Medulla oblongata (tissue), 1 donor: ENCODE measurements at regions not wholly inside any gene's neighbourhood (a gene's known extent, or its start where the extent isn't known, plus 50 kb on each side); places are given as distances from the start of the nearest gene placed in this dataset.

Experiments
- DNase-seq: peaks from one replicate; pipeline ENCODE4 v3.0.0-alpha.2; 2015; ENCODE audit errors: extremely low spot score

- DNase-seq, result no peak
Observed at GRCh38 chr1:62981434-62981833, 197.5 kb downstream of the ATG4C start.

- no peak for DNase-seq
Observed at GRCh38 chr1:62988867-62989266, 204.9 kb downstream of the ATG4C start.

GRCh38 chr1:62989497-62989896 is 205.6 kb downstream of the ATG4C start:
- DNase-seq, result peak; percentile 45

GRCh38 chr1:62991152-62991551 is 207.2 kb downstream of the ATG4C start:
- no peak for DNase-seq

- DNase-seq, result no peak
Observed at GRCh38 chr1:62993844-62994243, 209.9 kb downstream of the ATG4C start.

GRCh38 chr1:62995173-62995572 is 211.2 kb downstream of the ATG4C start:
- DNase-seq, result no peak

- no peak for DNase-seq
Observed at GRCh38 chr1:62997884-62998283, 214.0 kb downstream of the ATG4C start.

- DNase-seq, result no peak
Observed at GRCh38 chr1:62998845-62999649, 215.1 kb downstream of the ATG4C start.

- no peak for DNase-seq
Observed at GRCh38 chr1:63000508-63000907, 216.6 kb downstream of the ATG4C start.

GRCh38 chr1:63004868-63005267 is 220.9 kb downstream of the ATG4C start:
- DNase-seq, result peak; percentile 48

- no peak for DNase-seq
Observed at GRCh38 chr1:63005812-63006211, 221.9 kb downstream of the ATG4C start.

GRCh38 chr1:63009421-63009820 is 225.5 kb downstream of the ATG4C start:
- DNase-seq, result no peak

- DNase-seq, result peak; percentile 3
Observed at GRCh38 chr1:63010913-63011660, 227.2 kb downstream of the ATG4C start.

GRCh38 chr1:63012339-63012738 is 228.4 kb downstream of the ATG4C start:
- DNase-seq, result no peak

GRCh38 chr1:63014267-63014666 is 230.3 kb downstream of the ATG4C start:
- DNase-seq, result no peak

GRCh38 chr1:63022319-63022718 is 238.4 kb downstream of the ATG4C start:
- DNase-seq, result no peak

GRCh38 chr1:63023171-63023570 is 239.2 kb downstream of the ATG4C start:
- no peak for DNase-seq

- DNase-seq, result no peak
Observed at GRCh38 chr1:63023637-63024036, 239.7 kb downstream of the ATG4C start.

- no peak for DNase-seq
Observed at GRCh38 chr1:63024132-63024531, 240.2 kb downstream of the ATG4C start.

GRCh38 chr1:63027176-63027575 is 243.2 kb downstream of the ATG4C start:
- DNase-seq, result no peak

GRCh38 chr1:63032171-63032570 is 248.2 kb downstream of the ATG4C start:
- no peak for DNase-seq

- DNase-seq, result no peak
Observed at GRCh38 chr1:63033211-63033610, 249.3 kb downstream of the ATG4C start.

- no peak for DNase-seq
Observed at GRCh38 chr1:63034256-63034655, 250.3 kb downstream of the ATG4C start.
